Kidney glomerular epithelial cell (primary cell): ENCODE measurements at regions not wholly inside any gene's neighbourhood (a gene's known extent, or its start where the extent isn't known, plus 50 kb on each side); places are given as distances from the start of the nearest gene placed in this dataset.
A peak's percentile ranks its signal among the peaks of the same experiment; 100 is the strongest.

ENCODE experiments used
- DNase-seq: peaks from one replicate; lab custom pipeline; 2025; lab: John Stamatoyannopoulos, UW

GRCh38 chr15:95286352-95286880 is 1044.1 kb upstream of the NR2F2 start:
- no peak for DNase-seq

GRCh38 chr15:95287720-95288103 is 1042.8 kb upstream of the NR2F2 start:
- DNase-seq = no peak

- DNase-seq = no peak
Observed at GRCh38 chr15:95288626-95289025, 1041.9 kb upstream of the NR2F2 start.

GRCh38 chr15:95290176-95290974 is 1040.1 kb upstream of the NR2F2 start:
- peak; percentile 42 for DNase-seq

GRCh38 chr15:95291898-95292472 is 1038.5 kb upstream of the NR2F2 start:
- peak; percentile 27 for DNase-seq

GRCh38 chr15:95292785-95293450 is 1037.6 kb upstream of the NR2F2 start:
- no peak for DNase-seq

- no peak for DNase-seq
Observed at GRCh38 chr15:95293456-95294031, 1037.0 kb upstream of the NR2F2 start.

- DNase-seq = no peak
Observed at GRCh38 chr15:95295363-95295762, 1035.1 kb upstream of the NR2F2 start.

GRCh38 chr15:95295896-95296625 is 1034.4 kb upstream of the NR2F2 start:
- no peak for DNase-seq

- DNase-seq = no peak
Observed at GRCh38 chr15:95296643-95297042, 1033.9 kb upstream of the NR2F2 start.

- no peak for DNase-seq
Observed at GRCh38 chr15:95298729-95299128, 1031.8 kb upstream of the NR2F2 start.

GRCh38 chr15:95300958-95301357 is 1029.5 kb upstream of the NR2F2 start:
- DNase-seq = no peak

- no peak for DNase-seq
Observed at GRCh38 chr15:95302206-95302605, 1028.3 kb upstream of the NR2F2 start.

GRCh38 chr15:95302809-95303208 is 1027.7 kb upstream of the NR2F2 start:
- no peak for DNase-seq

GRCh38 chr15:95303713-95304112 is 1026.8 kb upstream of the NR2F2 start:
- no peak for DNase-seq

GRCh38 chr15:95304151-95304946 is 1026.2 kb upstream of the NR2F2 start:
- no peak for DNase-seq

- no peak for DNase-seq
Observed at GRCh38 chr15:95304947-95305400, 1025.5 kb upstream of the NR2F2 start.

GRCh38 chr15:95307115-95307514 is 1023.4 kb upstream of the NR2F2 start:
- DNase-seq = no peak

GRCh38 chr15:95319242-95319641 is 1011.3 kb upstream of the NR2F2 start:
- DNase-seq = no peak

GRCh38 chr15:95323796-95324195 is 1006.7 kb upstream of the NR2F2 start:
- peak; percentile 6 for DNase-seq

GRCh38 chr15:95324656-95325055 is 1005.8 kb upstream of the NR2F2 start:
- DNase-seq = peak; percentile 32
